HG02938 (cell line): ENCODE measurements at regions not wholly inside any gene's neighbourhood (a gene's known extent, or its start where the extent isn't known, plus 50 kb on each side); places are given as distances from the start of the nearest gene placed in this dataset.

Experiments
- ATAC-seq: cut with Tn5 transposase; IDR thresholded peaks from one replicate; pipeline ENCODE4 v1.9.1; 2021; ENCODE audit warnings: mild to moderate bottlenecking, moderate library complexity; ENCODE audit not compliant: unreplicated experiment

GRCh38 chr2:167322795-167323194 lies 434.5 kb downstream of the XIRP2 start:
- ATAC-seq = no peak

DNA sequence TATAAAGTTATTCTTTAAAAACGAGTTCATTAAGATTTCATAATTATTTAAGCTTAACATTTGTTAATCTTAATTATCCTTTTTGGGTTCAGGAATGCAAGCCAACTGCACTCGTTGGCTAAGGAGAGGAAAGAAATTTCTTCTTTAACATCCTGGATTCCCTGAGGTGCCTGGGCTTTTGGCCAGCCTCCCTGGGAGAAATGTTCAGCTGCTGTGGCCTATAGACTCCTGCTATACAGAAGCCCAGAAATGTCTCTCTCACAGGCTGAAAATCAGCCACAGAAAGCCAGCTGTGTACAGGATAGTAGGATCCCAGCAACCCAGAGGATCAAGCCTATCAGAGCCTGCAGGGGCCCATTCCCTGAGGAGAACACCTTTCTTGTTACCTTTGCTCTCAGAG lies 430.3 kb downstream of the XIRP2 start:
- ATAC-seq = no peak

DNA sequence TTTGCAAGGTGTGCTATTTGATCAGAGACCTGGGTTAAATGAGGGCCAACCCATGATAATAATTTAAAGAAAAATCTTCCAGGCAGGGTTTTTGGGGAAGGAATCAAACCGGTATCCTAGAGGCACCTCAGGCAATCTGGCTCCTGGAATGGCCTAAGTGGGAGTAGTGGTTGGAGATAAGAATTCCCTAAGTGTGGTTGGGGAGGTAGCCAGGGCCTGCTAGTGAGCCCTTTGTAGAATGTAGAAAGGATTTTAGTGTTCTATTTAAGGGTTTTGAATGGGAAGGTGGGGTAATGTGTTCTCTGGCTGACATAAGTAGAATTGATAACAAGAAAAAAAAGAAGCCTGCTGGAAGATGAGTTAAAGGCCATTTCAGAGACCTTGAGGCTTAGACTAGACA lies 422.2 kb downstream of the XIRP2 start:
- ATAC-seq = no peak
